HG03565 (cell line): ENCODE measurements at regions not wholly inside any gene's neighbourhood (a gene's known extent, or its start where the extent isn't known, plus 50 kb on each side); places are given as distances from the start of the nearest gene placed in this dataset.
"Not testable (repeated sequence)": the region's sequence is repeated elsewhere in the genome, so short reads cannot be mapped to it uniquely, and the experiment has no call there.

Source experiments
- ATAC-seq: cut with Tn5 transposase; IDR thresholded peaks from one replicate; pipeline ENCODE4 v1.9.1; 2021; ENCODE audit warnings: mild to moderate bottlenecking, moderate library complexity; ENCODE audit not compliant: unreplicated experiment

DNA sequence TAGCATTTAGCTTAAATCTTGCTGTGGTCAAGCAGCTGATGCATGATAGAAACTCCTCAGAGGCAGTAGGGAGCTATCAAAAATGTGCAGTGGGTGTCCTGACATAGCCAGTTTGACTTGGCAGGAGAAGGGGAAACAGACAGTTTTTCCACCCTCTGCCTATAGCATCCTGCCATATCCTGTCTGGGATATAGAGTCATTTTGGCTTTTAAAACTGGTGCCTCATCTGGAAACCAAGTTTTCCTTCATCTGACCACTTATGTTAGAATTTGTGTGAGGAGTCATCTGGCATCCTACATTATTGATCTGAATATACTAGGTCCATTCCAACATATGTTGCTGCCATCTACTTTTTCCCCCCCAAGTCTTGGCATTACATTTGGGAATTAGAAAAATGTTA is 284.1 kb downstream of the CD109 start:
- no peak for ATAC-seq

DNA sequence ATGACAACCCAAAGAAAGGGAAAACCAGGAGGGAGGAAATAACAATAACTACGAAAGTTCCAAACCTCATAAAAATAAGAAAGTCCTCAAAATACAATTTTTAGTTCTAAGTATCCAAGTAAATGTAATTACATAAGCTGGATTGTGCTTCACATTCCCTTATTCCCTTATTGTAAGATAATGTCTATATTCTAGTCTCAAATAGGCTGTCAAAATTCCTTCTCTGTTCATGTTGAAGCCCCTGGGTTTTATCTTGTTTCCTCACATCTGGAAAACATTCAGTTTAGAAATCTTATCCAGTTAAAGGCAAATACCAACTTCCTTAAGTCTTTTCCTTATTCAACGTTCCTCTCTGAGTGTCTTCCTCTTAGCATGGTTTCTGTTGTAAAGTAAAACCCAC is 282.3 kb downstream of the CD109 start:
- no peak for ATAC-seq

DNA sequence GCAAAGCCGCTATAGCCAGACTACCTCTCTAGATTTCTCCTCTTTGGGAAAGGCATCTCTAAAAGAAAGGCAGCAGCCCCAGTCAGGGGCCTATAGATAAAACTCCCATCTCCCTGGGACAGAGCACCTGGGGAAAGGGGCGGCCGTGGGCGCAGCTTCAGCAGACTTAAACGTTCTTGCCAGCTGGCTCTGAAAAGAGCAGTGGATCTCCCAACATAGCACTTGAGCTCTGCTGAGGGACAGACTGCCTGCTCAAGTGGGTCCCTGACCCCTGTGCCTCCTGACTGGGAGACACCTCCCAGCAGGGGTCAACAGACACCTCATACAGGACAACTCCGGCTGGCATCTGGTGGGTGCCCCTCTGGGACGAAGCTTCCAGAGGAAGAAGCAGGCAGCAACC is 276.5 kb downstream of the CD109 start:
- ATAC-seq, result not testable (repeated sequence)

DNA sequence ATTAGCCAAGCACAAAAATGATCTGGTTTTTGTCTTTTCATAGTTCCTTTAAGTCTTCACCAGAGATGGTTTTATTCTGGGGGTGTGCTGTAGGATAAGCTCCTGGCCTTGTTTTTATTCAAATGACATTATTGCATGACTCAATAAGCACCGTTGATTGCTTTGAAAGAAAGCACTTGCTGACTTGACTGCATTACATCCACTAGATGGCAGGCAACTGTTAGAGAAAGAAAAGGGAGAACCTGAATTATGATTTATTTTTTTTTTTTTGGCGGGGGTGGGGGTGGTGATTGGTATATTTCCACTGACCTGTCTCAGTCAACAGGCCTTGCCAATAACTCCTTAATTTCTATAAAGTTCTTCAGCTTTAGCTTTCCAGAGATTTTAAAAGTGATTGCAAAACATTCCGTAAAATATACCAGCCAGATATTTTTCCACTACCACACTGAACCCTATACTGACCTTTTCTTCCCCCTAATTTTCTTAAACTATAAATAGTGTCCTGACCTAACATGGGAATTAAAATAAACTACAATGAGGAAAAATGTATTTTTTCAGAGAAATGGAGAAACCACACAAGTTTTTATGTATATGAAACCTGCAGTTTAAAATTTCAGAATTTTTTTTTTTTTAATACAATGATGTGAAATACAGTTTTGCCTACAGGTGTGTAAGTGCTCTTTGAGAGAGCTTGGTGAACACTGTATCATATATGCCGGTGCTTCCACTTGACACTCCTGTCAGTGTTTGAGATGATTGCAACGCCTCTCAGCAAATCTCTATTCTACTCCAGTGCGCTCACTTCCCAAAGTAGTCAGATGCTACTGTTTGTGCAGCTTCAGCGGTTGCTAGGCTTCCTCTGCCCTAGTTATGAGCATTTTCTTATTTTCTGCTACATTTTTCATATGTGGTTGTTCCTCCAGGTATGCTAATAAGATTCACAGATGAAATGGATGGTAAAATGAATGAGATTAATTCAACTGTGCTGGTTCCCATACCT is 274.3 kb downstream of the CD109 start:
- no peak for ATAC-seq

DNA sequence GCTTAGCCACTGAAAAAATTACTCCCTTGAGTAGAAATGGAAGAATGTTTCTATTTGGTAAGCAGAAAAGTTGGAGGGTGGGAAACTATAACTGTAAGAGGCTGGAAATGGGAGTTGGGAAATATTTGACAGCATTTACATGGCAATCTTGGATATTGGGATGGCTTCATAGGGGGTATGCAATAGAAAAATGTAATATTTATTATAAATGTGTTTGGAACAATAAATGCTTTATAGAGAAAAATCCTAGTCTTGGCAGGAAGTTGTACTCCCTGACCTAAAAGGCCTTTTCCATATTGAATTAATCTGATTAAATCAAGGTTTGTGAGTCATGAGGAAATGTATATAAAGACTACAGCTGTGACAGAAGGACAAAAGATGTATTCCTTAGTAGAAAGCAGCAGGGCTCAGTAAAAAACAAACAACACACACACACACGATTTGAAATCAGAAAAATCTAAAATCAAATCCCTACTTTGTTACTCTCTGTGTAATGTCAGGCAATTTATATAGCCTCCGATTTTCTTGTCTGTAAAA is 272.3 kb downstream of the CD109 start:
- ATAC-seq, result no peak

DNA sequence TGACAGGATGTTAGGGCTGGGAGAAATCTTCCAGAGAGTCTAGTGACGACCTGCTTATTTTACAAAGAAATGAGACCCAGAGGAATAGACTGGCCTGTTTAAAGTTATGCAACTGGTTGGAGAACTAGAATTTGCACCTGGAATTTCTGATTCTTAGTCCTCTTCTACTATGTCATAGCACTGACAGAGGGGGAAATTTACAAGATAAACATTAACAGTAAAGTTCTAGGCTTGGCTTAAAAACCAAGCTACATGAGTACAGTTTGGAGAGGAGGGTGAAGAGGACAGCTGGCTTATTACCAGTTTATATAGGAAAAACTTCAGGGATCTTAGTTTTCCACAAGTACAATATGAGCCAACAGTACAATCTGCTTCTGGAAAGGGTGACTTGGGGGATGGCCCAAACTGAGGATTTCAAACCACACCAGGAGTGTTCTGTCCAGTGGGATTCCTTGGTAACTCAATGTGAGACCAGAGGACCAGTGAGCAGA is 269.6 kb downstream of the CD109 start:
- ATAC-seq, result no peak

DNA sequence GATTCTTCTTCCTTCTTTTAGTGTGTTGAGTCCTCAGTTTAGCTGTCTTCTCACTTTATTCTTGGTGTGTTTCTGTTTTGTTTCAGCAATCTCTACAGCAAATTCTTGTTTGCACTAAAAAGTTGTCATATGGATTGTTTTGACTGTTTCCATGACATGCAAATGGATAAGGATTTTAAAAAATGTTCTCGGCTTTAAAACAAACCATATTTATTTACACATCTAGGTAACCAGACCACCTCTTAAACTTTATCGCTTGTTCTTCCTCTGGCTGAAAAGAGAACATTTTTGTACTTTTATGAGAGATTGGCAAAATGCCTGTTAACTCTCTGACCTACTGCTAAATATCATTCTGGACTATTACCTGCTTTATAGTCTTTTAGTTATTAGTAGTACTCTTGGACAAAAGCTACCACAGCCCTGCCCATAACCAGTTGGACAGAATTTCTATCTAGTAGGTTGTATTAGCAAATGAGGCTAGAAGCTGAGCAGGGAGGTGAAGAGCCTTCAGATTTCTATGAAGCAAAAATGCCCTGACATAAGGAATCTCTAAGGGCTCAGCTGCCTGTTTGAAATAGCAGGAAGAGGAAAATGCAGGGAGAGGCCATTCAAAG is 268.3 kb downstream of the CD109 start:
- ATAC-seq, result no peak

DNA sequence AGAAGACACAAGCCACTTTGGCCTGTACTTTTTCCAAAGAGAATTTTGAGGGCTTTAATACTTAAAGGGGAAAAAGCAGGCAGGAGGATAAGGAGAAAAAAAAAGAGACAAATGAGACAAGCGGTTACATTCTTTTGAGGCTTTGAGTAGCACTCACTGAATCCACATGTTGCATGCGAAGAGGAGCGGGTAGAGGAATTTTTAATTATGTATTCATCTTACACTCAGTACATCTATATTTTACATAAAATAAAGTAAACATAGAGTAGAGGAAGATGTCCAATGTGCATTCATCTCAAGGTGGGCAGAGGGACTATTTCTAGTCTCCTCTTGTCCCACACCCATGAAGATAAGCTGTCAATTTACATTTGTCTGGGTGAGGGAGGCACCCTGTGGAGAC is 266.9 kb downstream of the CD109 start:
- ATAC-seq, result no peak

DNA sequence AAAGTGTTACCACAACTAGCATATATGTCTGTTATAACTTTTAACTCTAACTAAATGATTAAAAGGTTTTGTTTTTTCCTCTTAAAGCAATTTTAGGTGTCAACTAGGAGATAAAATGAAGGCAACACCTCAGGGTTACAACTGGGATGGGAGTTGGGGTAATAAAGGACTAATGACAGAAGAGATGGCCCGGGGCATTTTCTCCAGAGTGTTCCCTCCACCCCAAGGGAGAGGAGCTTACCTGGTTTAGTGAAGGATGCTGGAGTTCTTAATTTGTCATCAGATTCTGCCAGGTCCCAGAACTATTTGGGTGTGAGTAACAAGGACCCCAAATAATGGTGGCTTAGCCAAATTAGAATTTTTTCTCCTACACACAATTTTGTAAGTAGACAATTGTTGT is 260.3 kb downstream of the CD109 start:
- no peak for ATAC-seq

DNA sequence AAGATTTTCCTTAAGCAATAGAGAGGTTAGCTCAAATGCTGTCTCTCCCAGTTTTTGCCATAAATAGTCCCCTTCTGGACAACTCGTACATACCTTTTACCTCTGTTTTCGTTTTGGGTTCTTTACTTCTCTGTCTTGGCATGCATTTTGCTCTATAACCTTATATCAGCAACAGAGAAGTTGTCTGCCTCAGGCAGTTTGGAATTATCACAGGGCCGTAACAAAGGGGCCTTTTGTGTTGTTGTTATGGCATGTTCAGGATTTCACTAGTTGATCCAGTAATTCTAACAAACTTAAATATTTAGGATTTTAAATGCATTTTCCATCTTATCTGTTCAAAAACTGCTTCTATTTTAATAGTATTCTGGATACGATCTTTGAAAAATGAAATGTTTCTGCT is 259.8 kb downstream of the CD109 start:
- no peak for ATAC-seq

DNA sequence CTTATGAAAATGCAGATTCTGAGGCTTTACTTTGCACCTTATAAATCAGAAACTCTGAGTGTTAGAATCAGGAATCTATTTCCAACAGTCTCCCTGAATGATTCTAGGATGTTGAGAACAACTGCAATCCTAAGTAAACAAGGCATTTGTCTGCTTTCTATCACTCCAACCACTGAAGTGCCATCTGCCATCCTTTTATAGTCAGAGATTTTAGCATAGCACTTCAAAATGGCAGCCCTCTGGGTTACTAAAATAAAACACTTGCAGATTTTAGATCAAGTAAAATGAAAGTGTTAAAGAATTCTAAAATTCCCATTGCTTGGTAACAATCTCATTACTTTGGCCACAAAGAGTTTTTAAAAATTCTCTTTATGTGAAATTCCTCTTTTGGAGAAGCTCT is 258.9 kb downstream of the CD109 start:
- no peak for ATAC-seq

DNA sequence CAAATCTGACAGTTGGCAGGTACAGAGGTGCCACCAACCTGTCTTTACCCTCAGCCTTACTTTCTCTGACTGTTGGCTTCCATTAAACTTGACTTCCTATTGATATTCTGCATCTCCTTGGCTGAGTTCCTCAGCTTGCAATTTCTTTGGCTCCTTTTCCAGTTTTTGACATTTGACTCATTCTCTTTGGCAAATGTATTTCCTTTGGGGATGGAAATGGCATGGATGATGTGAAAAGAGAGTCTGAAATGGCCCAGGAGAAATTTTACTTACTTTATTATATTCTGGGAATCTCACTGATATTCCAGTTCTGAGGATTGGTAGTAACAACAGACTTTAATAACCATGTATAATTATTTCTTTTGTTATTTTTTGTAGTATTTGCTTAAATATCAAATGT is 255.2 kb downstream of the CD109 start:
- ATAC-seq, result no peak

DNA sequence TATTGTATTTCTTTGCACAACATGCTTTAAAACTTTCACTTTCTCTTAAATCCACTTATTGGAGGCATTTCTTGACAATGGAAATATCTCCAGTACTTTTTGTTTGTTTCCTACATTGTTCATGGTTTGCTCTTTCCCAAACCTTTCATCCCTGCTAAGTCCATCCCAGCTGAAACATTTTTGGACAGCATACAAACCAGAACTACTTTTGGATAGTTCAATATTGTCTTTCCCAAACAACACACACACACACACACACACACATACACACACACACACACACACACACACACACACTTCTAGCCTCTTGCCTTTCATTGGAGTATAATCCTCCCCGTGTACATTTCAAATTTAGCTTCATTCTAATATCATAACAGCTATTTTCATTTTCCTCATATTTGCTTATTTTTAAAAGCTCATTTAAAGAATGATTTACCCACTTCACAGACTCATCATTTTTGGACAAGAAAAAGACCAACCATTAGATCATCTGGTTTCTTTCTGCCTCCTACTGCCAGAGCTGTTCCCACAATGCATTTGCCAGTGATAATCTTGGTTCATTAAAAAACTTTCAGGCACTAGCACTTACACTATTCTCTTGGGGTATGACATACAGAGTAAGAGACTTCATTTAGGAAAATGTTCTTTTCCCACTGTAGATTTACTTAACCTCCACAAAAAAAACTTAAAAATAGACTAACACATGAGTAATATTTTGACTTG is 248.1 kb downstream of the CD109 start:
- ATAC-seq, result no peak

DNA sequence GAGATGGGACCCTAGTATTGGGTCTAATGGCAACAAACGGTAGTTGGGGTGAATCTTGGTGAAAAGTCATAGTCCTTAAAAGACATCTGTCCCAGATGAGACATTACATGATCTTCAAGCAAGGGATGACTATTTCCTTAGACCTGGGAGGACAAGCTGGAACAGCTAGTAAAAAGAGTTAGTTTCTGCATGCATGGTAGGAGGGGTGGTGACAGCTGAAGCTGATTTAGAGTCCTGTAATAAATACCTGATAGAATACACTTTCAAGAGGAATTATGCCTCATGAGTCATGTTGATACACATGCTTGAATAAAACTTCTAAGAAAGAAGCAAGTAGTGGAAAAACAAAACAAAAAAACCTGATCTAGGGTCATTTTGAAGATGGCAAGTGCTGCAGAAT is 247.4 kb downstream of the CD109 start:
- no peak for ATAC-seq

DNA sequence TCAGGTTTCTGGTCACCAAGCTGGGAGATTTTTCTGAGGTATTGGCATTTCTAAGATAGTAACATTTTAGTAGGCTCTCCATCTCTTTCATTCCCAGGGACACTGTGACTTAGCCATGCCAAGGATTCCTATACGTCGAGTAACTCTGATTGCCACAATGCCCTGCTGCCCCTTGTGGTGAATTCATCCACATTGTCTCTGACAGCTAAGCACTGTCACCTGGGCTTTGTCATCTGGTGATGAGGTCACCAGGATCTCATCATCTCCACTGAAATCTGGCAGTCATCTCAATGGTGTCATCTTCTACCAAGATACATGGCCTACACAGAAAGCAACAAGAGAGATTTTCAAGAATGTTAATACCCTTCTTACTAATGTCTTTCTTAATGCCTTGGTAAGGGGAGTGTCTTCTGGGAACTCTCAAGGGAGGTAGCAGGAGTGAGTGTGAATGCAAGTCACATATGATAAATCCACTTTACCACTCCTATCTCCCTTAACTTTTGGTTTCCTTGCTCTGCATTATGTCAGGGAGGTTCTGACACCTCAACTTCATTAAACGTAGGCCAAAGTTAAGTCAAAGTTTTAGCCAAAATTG is 246.7 kb downstream of the CD109 start:
- no peak for ATAC-seq

DNA sequence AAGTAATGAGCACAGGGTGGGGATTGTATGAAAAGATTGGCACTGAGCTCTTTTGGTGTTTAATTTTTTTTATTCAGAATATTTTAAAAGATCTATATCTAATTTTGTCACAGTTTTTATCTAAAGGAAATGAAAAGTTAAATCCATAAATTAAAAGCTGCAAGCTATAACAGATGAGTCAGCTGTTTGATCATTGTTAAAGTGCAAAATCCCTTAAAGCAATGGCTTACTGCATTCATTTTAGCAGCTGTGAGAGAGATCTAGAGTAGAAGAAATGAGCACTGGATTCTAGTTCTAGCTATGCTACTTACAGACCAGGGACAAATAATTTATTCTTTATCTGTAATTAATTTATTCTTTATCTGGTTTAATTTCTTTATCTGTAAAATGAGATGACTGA is 245.9 kb downstream of the CD109 start:
- ATAC-seq, result no peak

DNA sequence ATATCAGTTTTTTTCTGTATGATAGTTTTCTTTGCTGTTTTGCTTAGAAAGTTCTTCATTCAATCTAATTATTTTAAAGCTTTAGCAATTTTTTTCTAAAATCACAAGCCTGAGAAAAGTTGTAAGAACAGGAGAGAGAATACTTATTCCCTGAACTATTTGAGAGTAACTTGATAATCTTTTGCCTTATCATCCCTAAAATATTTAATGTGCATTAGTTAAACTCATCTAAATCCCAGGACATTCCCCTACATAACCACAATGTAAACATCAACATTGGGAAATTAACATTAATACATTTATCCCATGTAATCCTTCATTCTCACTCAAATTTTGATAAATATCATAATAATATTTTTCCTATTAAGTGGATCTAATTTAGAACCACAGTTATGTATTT is 241.8 kb downstream of the CD109 start:
- no peak for ATAC-seq

DNA sequence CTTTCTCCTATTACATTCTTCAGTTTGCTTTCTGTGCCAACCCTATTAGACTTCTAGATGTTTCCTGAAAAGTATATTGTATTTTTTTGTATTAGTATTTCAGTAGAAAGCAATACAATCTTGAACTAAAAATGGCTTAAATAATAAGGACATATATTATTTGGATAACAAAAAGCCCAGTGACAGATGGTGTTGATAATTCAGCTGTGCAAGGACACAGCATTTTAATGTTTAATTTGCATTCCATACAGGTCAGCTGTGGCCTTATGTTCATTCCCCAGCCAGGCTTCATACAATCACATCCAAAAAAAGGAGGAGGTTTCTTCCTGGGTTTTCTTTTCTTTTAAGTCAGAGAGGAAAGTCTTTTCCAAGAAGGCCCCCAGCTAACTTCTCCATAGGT is 236.9 kb downstream of the CD109 start:
- ATAC-seq, result no peak

DNA sequence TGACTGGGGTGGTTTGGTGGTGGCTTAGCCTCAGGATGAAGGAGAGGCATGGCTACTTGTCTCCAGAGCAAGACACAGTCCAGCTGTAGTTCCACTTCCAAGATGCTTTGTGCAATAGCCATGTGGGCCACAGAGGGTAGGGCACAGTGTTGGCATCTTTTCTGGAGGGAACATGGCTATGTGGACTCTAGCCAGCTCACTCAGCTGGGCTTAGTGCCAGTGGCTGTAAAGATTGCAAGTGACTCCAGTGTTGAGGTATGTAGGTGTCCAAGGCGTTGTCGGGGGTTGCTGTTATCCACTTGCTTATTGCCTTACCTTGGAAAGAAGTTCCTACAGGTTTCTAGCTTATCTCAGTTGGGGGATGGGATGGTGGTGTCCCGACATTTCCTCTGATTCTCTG is 233.4 kb downstream of the CD109 start:
- ATAC-seq, result no peak

DNA sequence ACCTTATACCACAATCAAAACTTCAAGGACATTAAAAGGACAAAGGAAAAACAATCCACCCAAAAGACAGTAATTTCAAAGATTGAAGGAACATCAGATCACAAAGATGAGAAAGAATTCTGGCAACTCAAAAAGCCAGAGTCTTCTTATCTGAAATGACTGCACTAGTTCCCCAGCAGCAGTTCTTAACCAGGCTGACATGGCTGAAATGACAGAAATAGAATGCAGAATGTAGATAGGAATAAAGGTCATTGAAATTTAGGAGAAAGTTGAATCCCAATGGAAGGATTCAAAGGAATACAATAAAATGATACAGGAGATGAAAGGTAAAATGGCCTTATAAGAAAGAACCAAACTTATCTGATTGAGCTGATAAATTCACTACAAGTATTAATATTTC is 231.4 kb downstream of the CD109 start:
- ATAC-seq, result no peak

DNA sequence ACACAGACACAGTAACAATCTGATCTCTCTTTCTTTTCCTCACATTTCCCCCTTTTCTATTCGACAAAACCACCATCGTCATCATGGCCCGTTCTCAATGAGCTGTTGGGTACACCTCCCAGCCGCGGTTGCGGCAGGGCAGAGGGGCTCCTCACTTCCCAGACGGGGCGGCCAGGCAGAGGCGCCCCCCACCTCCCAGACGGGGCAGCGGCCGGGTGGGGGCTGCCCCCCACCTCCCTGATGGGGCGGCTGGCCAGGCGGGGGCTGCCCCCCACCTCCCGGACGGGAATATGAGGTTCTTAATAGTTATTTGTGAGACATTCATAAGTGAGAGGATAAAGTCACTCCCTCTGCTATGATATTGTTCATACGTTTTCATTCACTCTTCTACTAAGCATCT is 229.7 kb downstream of the CD109 start:
- not testable (repeated sequence) for ATAC-seq
